HG03520 (cell line): ENCODE measurements at regions not wholly inside any gene's neighbourhood (a gene's known extent, or its start where the extent isn't known, plus 50 kb on each side); places are given as distances from the start of the nearest gene placed in this dataset.
A peak's percentile ranks its signal among the peaks of the same experiment; 100 is the strongest.

Experiments
- ATAC-seq: cut with Tn5 transposase; IDR thresholded peaks from one replicate; pipeline ENCODE4 v1.9.1; 2021; ENCODE audit warnings: mild to moderate bottlenecking, moderate library complexity; ENCODE audit not compliant: unreplicated experiment

- no peak for ATAC-seq
These were observed 83.5 kb upstream of the MAX start for GRCh38 chr14:65185829-65186228.

- ATAC-seq = no peak
These were observed 84.6 kb upstream of the MAX start for GRCh38 chr14:65186951-65187350.

- no peak for ATAC-seq
These were observed 85.2 kb upstream of the MAX start for GRCh38 chr14:65187421-65188049.

- no peak for ATAC-seq
These were observed 88.0 kb upstream of the MAX start for GRCh38 chr14:65190312-65190711.

- ATAC-seq = no peak
These were observed 89.4 kb upstream of the MAX start for GRCh38 chr14:65191716-65192115.

- ATAC-seq = no peak
These were observed 90.4 kb upstream of the MAX start for GRCh38 chr14:65192686-65193085.

GRCh38 chr14:65193916-65194590 lies 91.7 kb upstream of the MAX start:
- ATAC-seq = no peak

- ATAC-seq = peak; percentile 89
These were observed 92.9 kb upstream of the MAX start for GRCh38 chr14:65195042-65195719.

GRCh38 chr14:65198346-65198745 lies 96.0 kb upstream of the MAX start:
- ATAC-seq = no peak

GRCh38 chr14:65200454-65200853 lies 98.1 kb upstream of the MAX start:
- no peak for ATAC-seq

- ATAC-seq = no peak
These were observed 101.3 kb upstream of the MAX start for GRCh38 chr14:65203574-65203973.

GRCh38 chr14:65204056-65204455 lies 101.7 kb upstream of the MAX start:
- ATAC-seq = no peak

GRCh38 chr14:65206078-65206447 lies 103.7 kb upstream of the MAX start:
- ATAC-seq = no peak

- peak; percentile 61 for ATAC-seq
These were observed 104.3 kb upstream of the MAX start for GRCh38 chr14:65206448-65207096.

GRCh38 chr14:65208548-65208947 lies 106.2 kb upstream of the MAX start:
- ATAC-seq = no peak

GRCh38 chr14:65210118-65210821 lies 108.0 kb upstream of the MAX start:
- no peak for ATAC-seq

GRCh38 chr14:65210822-65211182 lies 108.5 kb upstream of the MAX start:
- no peak for ATAC-seq

- no peak for ATAC-seq
These were observed 109.1 kb upstream of the MAX start for GRCh38 chr14:65211341-65211987.

GRCh38 chr14:65213316-65213715 lies 111.0 kb upstream of the MAX start:
- no peak for ATAC-seq

- no peak for ATAC-seq
These were observed 112.4 kb upstream of the MAX start for GRCh38 chr14:65214741-65215140.

- ATAC-seq = no peak
These were observed 117.0 kb upstream of the MAX start for GRCh38 chr14:65219353-65219752.
